SK-N-SH treated with all-trans-retinoic acid at 6 μM for 48 hours (cell line): ENCODE measurements at regions not wholly inside any gene's neighbourhood (a gene's known extent, or its start where the extent isn't known, plus 50 kb on each side); places are given as distances from the start of the nearest gene placed in this dataset.

ENCODE experiments used
- ATAC-seq: fragments of 200-7000 bp; cut with Tn5 transposase; 3 replicates; pipeline ENCODE4 v1.9.1; 2020; ENCODE audit warnings: mild to moderate bottlenecking, moderate library complexity
- CREB5 ChIP-seq: fragments of 250-450 bp; sonication (Bioruptor Pico); IDR thresholded peaks from 2 replicates; pipeline ENCODE4 v1.5.1; 2020; ENCODE audit warnings: low read depth, mild to moderate bottlenecking, moderate library complexity
- CSDC2 ChIP-seq: fragments of 250-450 bp; sonication (Bioruptor Pico); IDR thresholded peaks from 2 replicates; pipeline ENCODE4 v1.5.0; 2020; ENCODE audit warnings: mild to moderate bottlenecking, moderate library complexity
- CSRNP3 ChIP-seq: fragments of 250-450 bp; sonication (Bioruptor Pico); IDR thresholded peaks from 2 replicates; pipeline ENCODE4 v1.5.1; 2021; ENCODE audit warnings: mild to moderate bottlenecking, moderate library complexity
- ESRRG ChIP-seq: fragments of 250-450 bp; sonication (Bioruptor Pico); IDR thresholded peaks from 2 replicates; pipeline ENCODE4 v1.6.1; 2021; ENCODE audit warnings: mild to moderate bottlenecking
- GLIS3 ChIP-seq: fragments of 250-450 bp; sonication (Bioruptor Pico); IDR thresholded peaks from 2 replicates; pipeline ENCODE4 v1.5.0; 2020; ENCODE audit warnings: mild to moderate bottlenecking, moderate library complexity
- ISL1 ChIP-seq: fragments of 250-450 bp; sonication (Bioruptor Pico); IDR thresholded peaks from 2 replicates; pipeline ENCODE4 v2.1.2; 2022; ENCODE audit warnings: mild to moderate bottlenecking, moderate library complexity
- OSR1 ChIP-seq: fragments of 250-450 bp; sonication (Bioruptor Pico); IDR thresholded peaks from 2 replicates; pipeline ENCODE4 v1.8.0; 2022; ENCODE audit warnings: moderate library complexity, mild to moderate bottlenecking, inconsistent platforms
- PATZ1 ChIP-seq: fragments of 250-450 bp; sonication (Bioruptor Pico); IDR thresholded peaks from 2 replicates; pipeline ENCODE4 v1.8.0; 2020; ENCODE audit warnings: mild to moderate bottlenecking, moderate library complexity, borderline replicate concordance
- PPARA ChIP-seq: fragments of 250-450 bp; sonication (Bioruptor Pico); IDR thresholded peaks from 2 replicates; pipeline ENCODE4 v1.5.0; 2020; ENCODE audit warnings: mild to moderate bottlenecking, borderline replicate concordance
- RARB ChIP-seq: fragments of 250-450 bp; sonication (Bioruptor Pico); IDR thresholded peaks from 2 replicates; pipeline ENCODE4 v1.8.0; 2021; ENCODE audit warnings: mild to moderate bottlenecking, moderate library complexity
- SNAI2 ChIP-seq: fragments of 250-450 bp; sonication (Bioruptor Pico); IDR thresholded peaks from 2 replicates; pipeline ENCODE4 v1.5.0; 2020; ENCODE audit warnings: mild to moderate bottlenecking, moderate library complexity
- TCF4 ChIP-seq: fragments of 250-450 bp; sonication (Bioruptor Pico); IDR thresholded peaks from 2 replicates; pipeline ENCODE4 v1.8.0; 2021; ENCODE audit warnings: mild to moderate bottlenecking, moderate library complexity, borderline replicate concordance
- TOX ChIP-seq: fragments of 250-450 bp; sonication (Bioruptor Pico); IDR thresholded peaks from 2 replicates; pipeline ENCODE4 v1.8.0; 2021; ENCODE audit warnings: mild to moderate bottlenecking, moderate library complexity, borderline replicate concordance
- TSHZ2 ChIP-seq: fragments of 250-450 bp; sonication (Bioruptor Pico); IDR thresholded peaks from 2 replicates; pipeline ENCODE4 v1.5.0; 2020; ENCODE audit warnings: mild to moderate bottlenecking, moderate library complexity
- ZC3H10 ChIP-seq: fragments of 250-450 bp; sonication (Bioruptor Pico); IDR thresholded peaks from 2 replicates; pipeline ENCODE4 v1.5.1; 2021; ENCODE audit warnings: mild to moderate bottlenecking, moderate library complexity
- ZFP30 ChIP-seq: fragments of 450-650 bp; formaldehyde crosslinking; IDR thresholded peaks from 2 replicates; pipeline ENCODE4 v1.5.0; 2022; ENCODE audit warnings: mild to moderate bottlenecking, moderate library complexity
- ZNF565 ChIP-seq: fragments of 450-650 bp; formaldehyde crosslinking; conservative IDR thresholded peaks from 2 replicates; pipeline ENCODE4 v1.5.0; 2020; ENCODE audit warnings: low read depth, mild to moderate bottlenecking, moderate library complexity
- ZNF70 ChIP-seq: fragments of 450-650 bp; formaldehyde crosslinking; IDR thresholded peaks from 2 replicates; pipeline ENCODE4 v1.5.0; 2020; ENCODE audit warnings: mild to moderate bottlenecking, moderate library complexity
- ZNF8 ChIP-seq: fragments of 450-650 bp; formaldehyde crosslinking; IDR thresholded peaks from 2 replicates; pipeline ENCODE4 v1.5.0; 2020; ENCODE audit warnings: mild to moderate bottlenecking, moderate library complexity

GRCh38 chr4:11824566-11824965 lies 395.9 kb upstream of the HS3ST1 start:
- TF ChIP-seq PPARA (CRISPR knock-in tag), result no peak
- no peak for TF ChIP-seq ZFP30 (CRISPR knock-in tag)
- no peak for TF ChIP-seq ZNF8 (CRISPR knock-in tag)
- TF ChIP-seq CSRNP3, result no peak
- no peak for TF ChIP-seq ISL1
- TF ChIP-seq TCF4 (CRISPR knock-in tag), result no peak
- no peak for TF ChIP-seq ZNF70 (CRISPR knock-in tag)
- no peak for TF ChIP-seq ESRRG (CRISPR knock-in tag)
- TF ChIP-seq CREB5 (CRISPR knock-in tag), result no peak
- TF ChIP-seq GLIS3, result no peak
- no peak for TF ChIP-seq ZNF565
- no peak for TF ChIP-seq ZC3H10
- no peak for ATAC-seq

GRCh38 chr4:11821772-11822430 lies 393.2 kb upstream of the HS3ST1 start:
- TF ChIP-seq PATZ1 (CRISPR knock-in tag) (no peak), CSDC2 (CRISPR knock-in tag) (no peak), TOX (no peak), TCF4 (CRISPR knock-in tag) (no peak), ESRRG (CRISPR knock-in tag) (no peak), SNAI2 (CRISPR knock-in tag) (no peak), PPARA (CRISPR knock-in tag) (no peak), RARB (CRISPR knock-in tag) (no peak), CREB5 (CRISPR knock-in tag) (no peak), CSRNP3 (no peak), TSHZ2 (CRISPR knock-in tag) (no peak), ZNF8 (CRISPR knock-in tag) (no peak)
- no peak for ATAC-seq

- no peak for ATAC-seq
- TF ChIP-seq ZNF565 (no peak), GLIS3 (no peak), ZC3H10 (no peak), SNAI2 (CRISPR knock-in tag) (no peak), CSDC2 (CRISPR knock-in tag) (no peak), OSR1 (CRISPR knock-in tag) (no peak), CREB5 (CRISPR knock-in tag) (no peak), RARB (CRISPR knock-in tag) (no peak), ZFP30 (CRISPR knock-in tag) (no peak), PATZ1 (CRISPR knock-in tag) (no peak), PPARA (CRISPR knock-in tag) (no peak)
Observed at GRCh38 chr4:11817088-11817487, 388.4 kb upstream of the HS3ST1 start.
